Trophoblast cell (in vitro differentiated cells and primary cell): ENCODE measurements at regions not wholly inside any gene's neighbourhood (a gene's known extent, or its start where the extent isn't known, plus 50 kb on each side); places are given as distances from the start of the nearest gene placed in this dataset.

Experiments
- DNase-seq, 2 donors: peaks; one replicate each; pipeline ENCODE4 v3.0.0-alpha.2; 2016
- H2AFZ ChIP-seq: 2 replicates; pipeline ENCODE4 v1.6.1; 2013; ENCODE audit warnings: low read length, moderate library complexity, mild to moderate bottlenecking; ENCODE audit not compliant: insufficient read depth, poor library complexity
- H2AK5ac ChIP-seq: 2 replicates; pipeline ENCODE4 v1.6.1; 2013; ENCODE audit warnings: mild to moderate bottlenecking, low read length
- H2BK120ac ChIP-seq: 2 replicates; pipeline ENCODE4 v1.6.1; 2013; ENCODE audit warnings: low read length, mild to moderate bottlenecking, moderate library complexity; ENCODE audit not compliant: insufficient read depth, poor library complexity
- H2BK12ac ChIP-seq: 2 replicates; pipeline ENCODE4 v1.6.1; 2013; ENCODE audit warnings: mild to moderate bottlenecking, low read length, moderate library complexity
- H2BK5ac ChIP-seq: 2 replicates; pipeline ENCODE4 v1.6.1; 2013; ENCODE audit warnings: low read length, low read depth, moderate library complexity, mild to moderate bottlenecking; ENCODE audit not compliant: poor library complexity
- H3K14ac ChIP-seq: 2 replicates; pipeline ENCODE4 v1.6.1; 2013; ENCODE audit warnings: mild to moderate bottlenecking, low read length
- H3K18ac ChIP-seq: 2 replicates; pipeline ENCODE4 v1.6.1; 2013; ENCODE audit warnings: mild to moderate bottlenecking, low read length
- H3K23ac ChIP-seq: 2 replicates; pipeline ENCODE4 v1.6.1; 2013; ENCODE audit warnings: low read length
- H3K27ac ChIP-seq: 2 replicates; pipeline ENCODE4 v1.5.1; 2013; ENCODE audit warnings: low read depth, mild to moderate bottlenecking, inconsistent platforms, low read length, moderate library complexity
- H3K27me3 ChIP-seq: 2 replicates; pipeline ENCODE4 v1.6.1; 2013; ENCODE audit warnings: inconsistent platforms, mild to moderate bottlenecking, low read length, moderate library complexity; ENCODE audit not compliant: insufficient read depth
- H3K36me3 ChIP-seq, 2 experiments: 1 replicate in 1 of 2; 2 replicates in 1 of 2; pipeline ENCODE4 v1.6.1; 2013; ENCODE audit warnings: low read length in 2 of 2, mild to moderate bottlenecking in 2 of 2, moderate library complexity in 1 of 2; ENCODE audit not compliant: insufficient read depth in 2 of 2, control insufficient read depth in 1 of 2
- H3K4ac ChIP-seq: 2 replicates; pipeline ENCODE4 v1.6.1; 2013; ENCODE audit warnings: low read depth, mild to moderate bottlenecking, low read length, moderate library complexity
- H3K4me1 ChIP-seq, 2 experiments: 1 replicate in 1 of 2; 2 replicates in 1 of 2; pipeline ENCODE4 v1.6.1; 2013; ENCODE audit warnings: low read length in 2 of 2, mild to moderate bottlenecking in 2 of 2, moderate library complexity in 1 of 2; ENCODE audit not compliant: insufficient read depth in 2 of 2, control insufficient read depth in 1 of 2
- H3K4me2 ChIP-seq: 2 replicates; pipeline ENCODE4 v1.6.1; 2013; ENCODE audit warnings: inconsistent platforms, mild to moderate bottlenecking, low read length, moderate library complexity
- H3K4me3 ChIP-seq: 2 replicates; pipeline ENCODE4 v1.5.1; 2013; ENCODE audit warnings: mild to moderate bottlenecking, low read depth, low read length, inconsistent platforms
- H3K79me1 ChIP-seq: one replicate; pipeline ENCODE4 v1.6.1; 2013; ENCODE audit warnings: low read length
- H3K79me2 ChIP-seq: 2 replicates; pipeline ENCODE4 v1.6.1; 2013; ENCODE audit warnings: low read length, mild to moderate bottlenecking; ENCODE audit not compliant: control insufficient read depth, insufficient read depth, poor library complexity
- H3K9ac ChIP-seq: 2 replicates; pipeline ENCODE4 v1.6.1; 2013; ENCODE audit warnings: mild to moderate bottlenecking, low read length
- H3K9me3 ChIP-seq: 2 replicates; pipeline ENCODE4 v1.6.1; 2013; ENCODE audit warnings: low read depth, mild to moderate bottlenecking, control low read depth, inconsistent platforms, low read length; ENCODE audit not compliant: insufficient read depth
- H4K12ac ChIP-seq: 2 replicates; pipeline ENCODE4 v1.6.1; 2013; ENCODE audit warnings: low read depth, mild to moderate bottlenecking, low read length, moderate library complexity
- H4K8ac ChIP-seq: 2 replicates; pipeline ENCODE4 v1.6.1; 2013; ENCODE audit warnings: low read depth, mild to moderate bottlenecking, low read length, moderate library complexity
- H4K91ac ChIP-seq: one replicate; pipeline ENCODE4 v1.6.1; 2013; ENCODE audit warnings: low read depth, mild to moderate bottlenecking, low read length, moderate library complexity
- WGBS: extraction: QIAGEN DNeasy Blood & Tissue Kit; methylation state at CpG from one replicate; pipeline ENCODE4 v1.1.7; 2013; ENCODE audit warnings: missing lambda C conversion rate; ENCODE audit not compliant: insufficient read length, insufficient coverage; ENCODE audit errors: extremely low coverage; 5-methylcytosine and 5-hydroxymethylcytosine counted together

GRCh38 chr4:35461931-35462659 is 782.2 kb downstream of the ARAP2 start:
- Histone ChIP-seq H2BK5ac (no peak overlapping the region), H2BK12ac (no peak overlapping the region)
- DNase-seq, result no peak

GRCh38 chr4:35463251-35463952 is 780.9 kb downstream of the ARAP2 start:
- Histone ChIP-seq H3K4me1 (peaks cover 0 to 5% of the 10 kb centered on the region in 2 experiments), H4K8ac (no peak overlapping the region), H3K18ac (no peak overlapping the region), H3K9ac (no peak overlapping the region), H3K79me1 (no peaks in the 10 kb centered on the region), H3K27ac (no peak overlapping the region), H2BK120ac (no peak overlapping the region), H3K4me2 (no peak overlapping the region), H4K91ac (no peak overlapping the region), H3K79me2 (no peaks in the 10 kb centered on the region), H3K36me3 (no peaks in the 10 kb centered on the region), H3K4ac (no peak overlapping the region), H4K12ac (no peak overlapping the region), H3K27me3 (no peaks in the 10 kb centered on the region), H2BK12ac (no peak overlapping the region), H3K14ac (no peak overlapping the region), H3K4me3 (no peak overlapping the region), H2AFZ (no peak overlapping the region), H2BK5ac (no peak overlapping the region), H3K9me3 (no peaks in the 10 kb centered on the region), H3K23ac (no peak overlapping the region), H2AK5ac (no peak overlapping the region)
- no peak for DNase-seq
- WGBS, result no CpG with 5 or more reads among the region's 19 CpGs

More at GRCh38 chr4:35461931-35462659, 782.2 kb downstream of the ARAP2 start:
- H4K8ac ChIP-seq, result no peak overlapping the region
- no peaks in the 10 kb centered on the region for H3K36me3 ChIP-seq
- H3K27ac ChIP-seq, result no peak overlapping the region
- no peak overlapping the region for H2AK5ac ChIP-seq
- H3K18ac ChIP-seq, result no peak overlapping the region
- no peak overlapping the region for H4K12ac ChIP-seq
- no peaks in the 10 kb centered on the region for H3K27me3 ChIP-seq
- no peak overlapping the region for H2AFZ ChIP-seq
- H4K91ac ChIP-seq, result no peak overlapping the region
- H3K4ac ChIP-seq, result no peak overlapping the region
- H3K79me1 ChIP-seq, result no peaks in the 10 kb centered on the region
- WGBS, result no CpG with 5 or more reads among the region's 5 CpGs
- no peak overlapping the region for H3K4me2 ChIP-seq
- H3K9ac ChIP-seq, result no peak overlapping the region
- H2BK120ac ChIP-seq, result no peak overlapping the region
- H3K23ac ChIP-seq, result no peak overlapping the region
- H3K4me3 ChIP-seq, result no peak overlapping the region
- peaks cover 0 to 5% of the 10 kb centered on the region in 2 experiments for H3K4me1 ChIP-seq
- H3K79me2 ChIP-seq, result no peaks in the 10 kb centered on the region
- H3K9me3 ChIP-seq, result no peaks in the 10 kb centered on the region
- H3K14ac ChIP-seq, result no peak overlapping the region

DNA sequence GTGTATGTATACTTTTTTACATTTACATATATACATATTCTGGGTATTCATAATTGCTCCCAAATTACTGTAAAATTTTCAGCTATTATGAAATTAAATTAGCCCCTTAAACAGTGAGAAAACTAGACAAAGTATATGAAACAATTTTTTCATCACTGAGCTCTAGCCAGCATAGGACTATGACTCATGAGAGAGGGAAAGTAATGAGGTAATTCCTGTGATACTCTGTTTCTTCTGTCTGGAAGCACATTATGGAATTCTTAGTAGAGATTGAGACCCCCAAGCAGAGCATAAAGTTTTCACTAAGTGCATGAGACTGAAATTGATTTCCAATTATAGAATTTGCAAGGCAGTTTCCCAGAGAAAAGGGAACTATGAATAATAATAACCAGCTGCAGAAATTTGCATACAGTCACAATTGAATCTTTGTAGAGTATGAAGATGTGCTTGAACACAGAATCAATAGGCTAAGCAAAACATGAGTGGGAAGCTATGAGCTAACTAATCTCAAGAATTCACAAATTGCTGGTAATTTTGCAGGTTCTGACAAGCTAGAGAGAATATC is 779.3 kb downstream of the ARAP2 start:
- Histone ChIP-seq H3K79me1 (no peaks in the 10 kb centered on the region), H4K12ac (no peak overlapping the region), H3K18ac (no peak overlapping the region), H3K4ac (no peak overlapping the region), H2BK12ac (no peak overlapping the region), H3K4me3 (no peak overlapping the region), H3K36me3 (no peaks in the 10 kb centered on the region), H4K8ac (no peak overlapping the region), H3K14ac (no peak overlapping the region), H3K4me2 (no peak overlapping the region), H3K4me1 (peaks cover 0 to 5% of the 10 kb centered on the region in 2 experiments), H2BK5ac (no peak overlapping the region), H2AFZ (no peak overlapping the region), H2AK5ac (no peak overlapping the region), H3K27ac (no peak overlapping the region), H3K79me2 (no peaks in the 10 kb centered on the region), H3K9me3 (no peaks in the 10 kb centered on the region), H2BK120ac (no peak overlapping the region), H3K23ac (no peak overlapping the region), H3K9ac (no peak overlapping the region), H3K27me3 (no peaks in the 10 kb centered on the region), H4K91ac (no peak overlapping the region)
- DNase-seq, result no peak

DNA sequence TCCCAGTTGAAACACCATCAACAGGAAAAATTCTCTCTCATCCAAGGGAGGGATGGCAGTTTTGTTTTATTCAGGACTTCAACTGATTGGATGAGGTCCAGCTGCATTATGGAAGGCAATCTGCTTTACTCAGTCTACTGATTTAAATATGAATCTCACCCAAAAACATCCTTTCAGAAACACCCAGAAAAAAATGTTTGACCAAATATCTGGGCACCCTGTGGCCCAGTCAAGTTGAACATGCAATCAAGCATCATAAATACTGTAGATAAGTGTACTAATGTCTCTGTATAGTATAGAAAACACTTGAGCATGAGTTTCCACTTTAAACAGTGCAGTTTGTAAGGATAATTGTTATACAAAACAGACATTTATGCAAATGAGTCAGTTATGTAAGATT is 753.2 kb downstream of the ARAP2 start:
- H2AFZ ChIP-seq, result no peak overlapping the region
- H3K18ac ChIP-seq, result no peak overlapping the region
- no peak overlapping the region for H4K12ac ChIP-seq
- H3K4ac ChIP-seq, result no peak overlapping the region
- H2BK12ac ChIP-seq, result no peak overlapping the region
- no peak overlapping the region for H4K8ac ChIP-seq
- no peak overlapping the region for H2BK5ac ChIP-seq
- H2BK120ac ChIP-seq, result no peak overlapping the region
- no peak overlapping the region for H3K14ac ChIP-seq
- no peak overlapping the region for H3K27ac ChIP-seq
- no peak overlapping the region for H3K23ac ChIP-seq
- H3K9ac ChIP-seq, result no peak overlapping the region
- H3K27me3 ChIP-seq, result no peaks in the 10 kb centered on the region
- H3K4me2 ChIP-seq, result no peak overlapping the region
- no peak overlapping the region for H2AK5ac ChIP-seq
- H3K36me3 ChIP-seq, result no peaks in the 10 kb centered on the region
- no peaks in the 10 kb centered on the region for H3K79me1 ChIP-seq
- no peaks in the 10 kb centered on the region for H3K4me1 ChIP-seq
- DNase-seq, result no peak
- H3K79me2 ChIP-seq, result no peaks in the 10 kb centered on the region
- peaks cover 2% of the 10 kb centered on the region for H3K9me3 ChIP-seq
- no peak overlapping the region for H3K4me3 ChIP-seq
- no peak overlapping the region for H4K91ac ChIP-seq
